GM12878 (cell line): ENCODE measurements at regions not wholly inside any gene's neighbourhood (a gene's known extent, or its start where the extent isn't known, plus 50 kb on each side); places are given as distances from the start of the nearest gene placed in this dataset.

ENCODE experiments used
- ATAC-seq: fragments of 200-7000 bp; cut with Tn5 transposase; 3 replicates; pipeline ENCODE4 v1.9.1; 2020; ENCODE audit warnings: mild to moderate bottlenecking, moderate library complexity
- BruUV-seq: library from RNA; stranded (reverse); fragments of 400-500 nt; replicated peaks from 2 replicates; lab custom pipeline; 2021; lab: Mats Ljungman, UMichigan
- CTCF ChIA-PET: fragments of 300-600 bp; sonication (Branson Sonifier 250); formaldehyde crosslinking; extraction: SDS; loops from one replicate; lab custom pipeline; 2021; ENCODE audit warnings: inconsistent platforms; lab: Yijun Ruan, JAX
- POLR2A ChIA-PET: fragments of 350-600 bp; formaldehyde crosslinking; extraction: SDS; loops from one replicate; lab custom pipeline; 2021; ENCODE audit warnings: inconsistent platforms; lab: Charles Lee
- RAD21 ChIA-PET: fragments of 300-600 bp; sonication (Branson Sonifier 250); formaldehyde crosslinking; loops from one replicate; lab custom pipeline; 2023; ENCODE audit warnings: antibody characterized with exemption; ENCODE audit not compliant: unreplicated experiment; lab: Charles Lee
- SMC1A ChIA-PET: fragments of 300-600 bp; sonication (Branson Sonifier 250); formaldehyde crosslinking; loops from one replicate; lab custom pipeline; 2023; ENCODE audit not compliant: unreplicated experiment, uncharacterized antibody; lab: Charles Lee
- DNase-seq: peaks from one replicate; pipeline ENCODE4 v3.0.0-alpha.2; 2011; ENCODE audit warnings: low read depth, low spot score
- FAIRE-seq: peaks from 3 replicates; lab custom pipeline; 2011; peaks lifted over from hg19 to GRCh38; lab: Jason Lieb, UNC
- H2AFZ ChIP-seq: 2 replicates; pipeline ENCODE4 v1.6.0; 2011; ENCODE audit warnings: low read depth, low read length, control low read depth; ENCODE audit not compliant: control insufficient read depth
- H3K27ac ChIP-seq: 2 replicates; pipeline ENCODE4 v1.5.1; 2011; ENCODE audit warnings: control low read depth; ENCODE audit not compliant: control insufficient read depth, insufficient read depth
- H3K27me3 ChIP-seq, 2 experiments: replicated peaks in 1 of 2; 2 replicates each; pipeline versions ENCODE4 v1.6.0 to v1.6.1; 2011; ENCODE audit warnings: low read length in 1 of 2; ENCODE audit not compliant: control insufficient read depth in 2 of 2, insufficient read depth in 2 of 2
- H3K36me3 ChIP-seq, 2 experiments: 2 replicates each; pipeline ENCODE4 v1.5.1; 2011; ENCODE audit warnings: low read length in 1 of 2; ENCODE audit not compliant: control insufficient read depth in 2 of 2, insufficient read depth in 2 of 2
- H3K4me1 ChIP-seq: 2 replicates; pipeline ENCODE4 v1.6.1; 2011; ENCODE audit warnings: mild to moderate bottlenecking, low read length, moderate library complexity, mixed read lengths; ENCODE audit not compliant: control insufficient read depth, insufficient read depth
- H3K4me2 ChIP-seq: 2 replicates; pipeline ENCODE4 v1.6.0; 2011; ENCODE audit warnings: control low read depth; ENCODE audit not compliant: control insufficient read depth, insufficient read depth
- H3K4me3 ChIP-seq: fragments of 200-600 bp; sonication (generic); 2 replicates; pipeline ENCODE4 v1.5.1; 2016
- H3K79me2 ChIP-seq: 2 replicates; pipeline ENCODE4 v1.6.0; 2011; ENCODE audit warnings: low read length; ENCODE audit not compliant: control insufficient read depth, insufficient read depth
- H3K9ac ChIP-seq: 2 replicates; pipeline ENCODE4 v1.8.0; 2011; ENCODE audit warnings: low read length, control low read depth, mixed read lengths; ENCODE audit not compliant: control insufficient read depth, insufficient read depth
- H3K9me3 ChIP-seq: replicated peaks from 3 replicates; pipeline ENCODE4 v1.5.1; 2011; ENCODE audit warnings: mild to moderate bottlenecking, low read length; ENCODE audit not compliant: control insufficient read depth, insufficient read depth
- H4K20me1 ChIP-seq: 2 replicates; pipeline ENCODE4 v1.6.0; 2011; ENCODE audit not compliant: control insufficient read depth, insufficient read depth
- BCL11A ChIP-seq: IDR thresholded peaks from 2 replicates; pipeline ENCODE4 v1.6.1; 2011; ENCODE audit warnings: low read depth, low read length
- CHD2 ChIP-seq: IDR thresholded peaks from 2 replicates; pipeline ENCODE4 v1.6.1; 2011; ENCODE audit warnings: low read depth, low read length, improper control_type of control experiment, borderline replicate concordance
- CREM ChIP-seq: IDR thresholded peaks from 2 replicates; pipeline ENCODE4 v1.6.1; 2014; ENCODE audit warnings: antibody characterized with exemption, low read depth
- E4F1 ChIP-seq: fragments of 450-650 bp; IDR thresholded peaks from 2 replicates; pipeline ENCODE4 v1.6.1; 2018; ENCODE audit warnings: borderline replicate concordance, mild to moderate bottlenecking; ENCODE audit not compliant: partially characterized antibody
- EZH2 ChIP-seq: IDR thresholded peaks from 2 replicates; pipeline ENCODE4 v1.6.1; 2012; ENCODE audit warnings: low read depth, mild to moderate bottlenecking, control low read depth, inconsistent platforms, low read length, borderline replicate concordance; ENCODE audit not compliant: control insufficient read depth
- FOS ChIP-seq: IDR thresholded peaks from 3 replicates; pipeline ENCODE4 v1.6.1; 2011; ENCODE audit warnings: borderline replicate concordance; ENCODE audit not compliant: insufficient read length; ENCODE audit errors: extremely low read depth
- FOXM1 ChIP-seq: IDR thresholded peaks from 2 replicates; pipeline ENCODE4 v1.6.1; 2012; ENCODE audit warnings: low read depth, mild to moderate bottlenecking, inconsistent platforms, low read length, moderate library complexity
- IRF3 ChIP-seq: fragments of 450-650 bp; IDR thresholded peaks from 2 replicates; pipeline ENCODE4 v1.6.1; 2014; ENCODE audit warnings: mild to moderate bottlenecking
- KLF5 ChIP-seq: fragments of 450-650 bp; IDR thresholded peaks from 2 replicates; pipeline ENCODE4 v1.6.1; 2014; ENCODE audit warnings: mild to moderate bottlenecking; ENCODE audit not compliant: partially characterized antibody
- LARP7 ChIP-seq: fragments of 450-650 bp; IDR thresholded peaks from 2 replicates; pipeline ENCODE4 v1.6.1; 2017; ENCODE audit warnings: mild to moderate bottlenecking
- MAX ChIP-seq: IDR thresholded peaks from 2 replicates; pipeline ENCODE4 v1.6.1; 2012; ENCODE audit warnings: low read depth, low read length, improper control_type of control experiment
- NFXL1 ChIP-seq: fragments of 450-650 bp; IDR thresholded peaks from 2 replicates; pipeline ENCODE4 v1.6.1; 2017; ENCODE audit warnings: antibody characterized with exemption, mild to moderate bottlenecking, borderline replicate concordance
- TAF1 ChIP-seq: IDR thresholded peaks from 2 replicates; pipeline ENCODE4 v1.6.1; 2011; ENCODE audit warnings: mild to moderate bottlenecking, low read depth, low read length, borderline replicate concordance
- TCF7 ChIP-seq: IDR thresholded peaks from 2 replicates; pipeline ENCODE4 v1.6.1; 2014; ENCODE audit warnings: antibody characterized with exemption, borderline replicate concordance
- WRNIP1 ChIP-seq: IDR thresholded peaks from 2 replicates; pipeline ENCODE4 v1.6.1; 2011; ENCODE audit warnings: low read depth, low read length, improper control_type of control experiment, borderline replicate concordance
- ZBTB33 ChIP-seq: fragments of 450-650 bp; IDR thresholded peaks from 2 replicates; pipeline ENCODE4 v1.6.1; 2017; ENCODE audit warnings: mild to moderate bottlenecking
- WGBS: methylation state at CpG from one replicate; pipeline ENCODE4 v1.1.6; 2016; ENCODE audit warnings: low lambda C conversion rate; ENCODE audit not compliant: insufficient replicate concordance, insufficient coverage; ENCODE audit errors: missing lambda C conversion rate; 5-methylcytosine and 5-hydroxymethylcytosine counted together
- in situ Hi-C: fragments of 300-500 bp; cut with MboI; formaldehyde crosslinking; loops from 9 replicates; pipeline ENCODE4 v1.14.3; 2018; ENCODE audit warnings: mixed read lengths
- intact Hi-C: fragments of 100-400 bp; cut with micrococcal nuclease; formaldehyde crosslinking; loops from one replicate; pipeline ENCODE4 v1.14.2; 2022; ENCODE audit not compliant: unreplicated experiment

GRCh38 chr2:199216253-199216652 is 241.5 kb downstream of the SATB2 start (continued):
- TF ChIP-seq MAX (no peak), FOS (no peak), FOXM1 (no peak), BCL11A (no peak)

- H3K4me1 ChIP-seq = no peaks in the 10 kb centered on the region
- no peaks in the 10 kb centered on the region for H3K36me3 ChIP-seq
- POLR2A ChIA-PET = no interaction called here
- no TSS peak for BruUV-seq
- SMC1A ChIA-PET = no interaction called here
- DNase-seq (no peak), ATAC-seq (no peak), FAIRE-seq (no peak)
- no peak overlapping the region for H3K9ac ChIP-seq
- no peaks in the 10 kb centered on the region for H3K27me3 ChIP-seq
- WGBS = 67% methylated on average over 2 of the region's 2 CpGs
- H4K20me1 ChIP-seq = no peaks in the 10 kb centered on the region
- H3K4me2 ChIP-seq = no peak overlapping the region
- H2AFZ ChIP-seq = no peak overlapping the region
- no peaks in the 10 kb centered on the region for H3K79me2 ChIP-seq
- CTCF ChIA-PET = no interaction called here
- H3K9me3 ChIP-seq = no peaks in the 10 kb centered on the region; the same call in 2 of the 3 replicates
- RAD21 ChIA-PET = no interaction called here
- intact Hi-C loops = no loop called here
- in situ Hi-C loops = no loop called here
- no peak overlapping the region for H3K4me3 ChIP-seq
- H3K27ac ChIP-seq = no peak overlapping the region
- TF ChIP-seq WRNIP1 (no peak), CREM (no peak), LARP7 (no peak), KLF5 (no peak), TCF7 (no peak), ZBTB33 (no peak), CHD2 (no peak), E4F1 (no peak), TAF1 (no peak), IRF3 (no peak), EZH2 (no peak), FOXM1 (no peak), NFXL1 (no peak)
These were observed 250.7 kb downstream of the SATB2 start for GRCh38 chr2:199207011-199207410.
